ENCODE measurements at regions not wholly inside any gene's neighbourhood (a gene's known extent, or its start where the extent isn't known, plus 50 kb on each side); places are given as distances from the start of the nearest gene placed in this dataset.
A peak's percentile ranks its signal among the peaks of the same experiment; 100 is the strongest.

DNA sequence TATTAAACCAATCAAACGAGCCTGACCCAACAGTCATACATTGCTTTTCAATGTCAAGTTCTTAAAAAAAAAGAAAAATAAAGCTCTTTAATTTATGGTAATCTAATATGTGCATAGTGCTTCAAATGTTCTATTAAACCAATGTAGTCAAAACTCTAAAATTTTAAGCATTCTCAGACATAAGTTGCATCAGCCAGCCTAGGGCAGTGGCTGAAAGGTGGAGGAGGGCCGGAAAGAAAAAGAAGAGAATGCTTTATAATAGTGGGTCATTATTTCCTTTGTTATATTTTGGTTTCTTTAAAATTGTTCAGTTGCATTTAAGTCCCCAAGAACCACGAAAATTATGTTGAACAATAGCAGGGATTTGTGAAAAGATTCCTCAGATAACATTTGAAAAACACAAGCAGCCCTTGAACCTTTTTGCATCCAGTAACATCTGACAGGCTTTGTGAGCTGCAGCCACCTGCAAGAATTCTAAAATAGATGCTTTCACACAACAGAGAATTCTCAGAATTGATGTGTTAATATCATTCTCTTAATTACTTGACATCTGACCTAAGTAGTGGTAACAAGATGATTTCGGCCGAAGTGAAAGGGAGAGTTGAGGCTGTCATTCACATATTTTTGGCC lies 252.1 kb downstream of the CDCA7 start:
- H3K27ac ChIP-seq (replicated peaks): no peak overlapping the region

DNA sequence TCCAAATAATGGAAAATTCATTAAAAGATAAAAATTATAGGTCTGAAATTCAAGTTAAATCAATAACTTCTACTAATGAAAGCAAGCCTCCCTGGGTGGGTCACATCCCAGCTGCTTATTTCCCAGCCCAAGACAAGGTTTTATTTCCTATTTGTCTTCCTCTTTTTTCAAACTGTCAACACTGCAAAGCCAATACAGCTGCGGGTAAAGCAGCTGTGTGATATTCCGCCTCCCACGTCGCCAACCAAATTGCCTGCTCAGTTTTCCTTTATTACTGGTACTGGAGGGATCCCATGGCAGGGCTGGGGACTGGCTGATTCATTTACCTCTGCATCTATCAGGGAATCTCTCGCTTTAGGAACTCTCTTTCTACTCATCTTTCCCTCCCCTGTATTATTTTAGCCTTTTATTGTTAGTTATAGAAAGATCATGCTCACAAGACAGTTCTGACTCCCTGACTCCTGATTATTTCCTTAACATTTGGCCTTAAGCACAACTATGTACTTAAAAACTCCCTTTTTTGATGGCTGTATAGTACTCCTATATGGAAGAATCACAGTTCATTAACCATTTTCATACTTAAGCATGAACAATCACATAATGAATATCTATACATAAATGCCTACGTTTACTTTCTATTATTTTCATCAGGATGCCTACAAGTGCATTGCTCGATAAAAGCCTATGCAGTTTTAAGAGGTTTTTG lies 253.1 kb downstream of the CDCA7 start:
- Histone ChIP-seq H3K27ac (replicated peaks) (no peak overlapping the region), H3K4me3 (replicated peaks; ENCODE audit: insufficient read depth, low read length) (no peak overlapping the region), H3K27me3 (ENCODE audit: insufficient read depth, poor library complexity, severe bottlenecking) (no peaks in the 10 kb centered on the region)
- DNase-seq (ENCODE audit: low read depth in 1 of 2, low spot score in 1 of 2): peak in 1 of 2 experiments; percentile 33
- TF ChIP-seq SPI1 (IDR thresholded peaks at IDR 0.05; ENCODE audit: borderline replicate concordance, low read depth): peak; percentile 94
- no peak for TF ChIP-seq POLR2AphosphoS5 (IDR thresholded peaks at IDR 0.05; ENCODE audit: low read depth)

More for the DNA sequence above, 252.1 kb downstream of the CDCA7 start:
- DNase-seq (ENCODE audit: low read depth in 1 of 2, low spot score in 1 of 2): no peak
- TF ChIP-seq, protein P1, sequence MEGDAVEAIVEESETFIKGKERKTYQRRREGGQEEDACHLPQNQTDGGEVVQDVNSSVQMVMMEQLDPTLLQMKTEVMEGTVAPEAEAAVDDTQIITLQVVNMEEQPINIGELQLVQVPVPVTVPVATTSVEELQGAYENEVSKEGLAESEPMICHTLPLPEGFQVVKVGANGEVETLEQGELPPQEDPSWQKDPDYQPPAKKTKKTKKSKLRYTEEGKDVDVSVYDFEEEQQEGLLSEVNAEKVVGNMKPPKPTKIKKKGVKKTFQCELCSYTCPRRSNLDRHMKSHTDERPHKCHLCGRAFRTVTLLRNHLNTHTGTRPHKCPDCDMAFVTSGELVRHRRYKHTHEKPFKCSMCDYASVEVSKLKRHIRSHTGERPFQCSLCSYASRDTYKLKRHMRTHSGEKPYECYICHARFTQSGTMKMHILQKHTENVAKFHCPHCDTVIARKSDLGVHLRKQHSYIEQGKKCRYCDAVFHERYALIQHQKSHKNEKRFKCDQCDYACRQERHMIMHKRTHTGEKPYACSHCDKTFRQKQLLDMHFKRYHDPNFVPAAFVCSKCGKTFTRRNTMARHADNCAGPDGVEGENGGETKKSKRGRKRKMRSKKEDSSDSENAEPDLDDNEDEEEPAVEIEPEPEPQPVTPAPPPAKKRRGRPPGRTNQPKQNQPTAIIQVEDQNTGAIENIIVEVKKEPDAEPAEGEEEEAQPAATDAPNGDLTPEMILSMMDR (IDR thresholded peaks at IDR 0.05; ENCODE audit: insufficient read depth, low read length): no peak
- TF ChIP-seq POLR2AphosphoS5 (IDR thresholded peaks at IDR 0.05; ENCODE audit: low read depth): no peak
- TF ChIP-seq, protein P2, sequence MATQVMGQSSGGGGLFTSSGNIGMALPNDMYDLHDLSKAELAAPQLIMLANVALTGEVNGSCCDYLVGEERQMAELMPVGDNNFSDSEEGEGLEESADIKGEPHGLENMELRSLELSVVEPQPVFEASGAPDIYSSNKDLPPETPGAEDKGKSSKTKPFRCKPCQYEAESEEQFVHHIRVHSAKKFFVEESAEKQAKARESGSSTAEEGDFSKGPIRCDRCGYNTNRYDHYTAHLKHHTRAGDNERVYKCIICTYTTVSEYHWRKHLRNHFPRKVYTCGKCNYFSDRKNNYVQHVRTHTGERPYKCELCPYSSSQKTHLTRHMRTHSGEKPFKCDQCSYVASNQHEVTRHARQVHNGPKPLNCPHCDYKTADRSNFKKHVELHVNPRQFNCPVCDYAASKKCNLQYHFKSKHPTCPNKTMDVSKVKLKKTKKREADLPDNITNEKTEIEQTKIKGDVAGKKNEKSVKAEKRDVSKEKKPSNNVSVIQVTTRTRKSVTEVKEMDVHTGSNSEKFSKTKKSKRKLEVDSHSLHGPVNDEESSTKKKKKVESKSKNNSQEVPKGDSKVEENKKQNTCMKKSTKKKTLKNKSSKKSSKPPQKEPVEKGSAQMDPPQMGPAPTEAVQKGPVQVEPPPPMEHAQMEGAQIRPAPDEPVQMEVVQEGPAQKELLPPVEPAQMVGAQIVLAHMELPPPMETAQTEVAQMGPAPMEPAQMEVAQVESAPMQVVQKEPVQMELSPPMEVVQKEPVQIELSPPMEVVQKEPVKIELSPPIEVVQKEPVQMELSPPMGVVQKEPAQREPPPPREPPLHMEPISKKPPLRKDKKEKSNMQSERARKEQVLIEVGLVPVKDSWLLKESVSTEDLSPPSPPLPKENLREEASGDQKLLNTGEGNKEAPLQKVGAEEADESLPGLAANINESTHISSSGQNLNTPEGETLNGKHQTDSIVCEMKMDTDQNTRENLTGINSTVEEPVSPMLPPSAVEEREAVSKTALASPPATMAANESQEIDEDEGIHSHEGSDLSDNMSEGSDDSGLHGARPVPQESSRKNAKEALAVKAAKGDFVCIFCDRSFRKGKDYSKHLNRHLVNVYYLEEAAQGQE (IDR thresholded peaks at IDR 0.05; ENCODE audit: insufficient replicate concordance, low read depth): no peak
- no peak for TF ChIP-seq SPI1 (IDR thresholded peaks at IDR 0.05; ENCODE audit: borderline replicate concordance, low read depth)
- TF ChIP-seq GABPA (IDR thresholded peaks at IDR 0.05; ENCODE audit: low read depth): no peak
- Histone ChIP-seq H3K27me3 (ENCODE audit: insufficient read depth, poor library complexity, severe bottlenecking) (no peaks in the 10 kb centered on the region), H3K4me3 (replicated peaks; ENCODE audit: insufficient read depth, low read length) (no peak overlapping the region)

DNA sequence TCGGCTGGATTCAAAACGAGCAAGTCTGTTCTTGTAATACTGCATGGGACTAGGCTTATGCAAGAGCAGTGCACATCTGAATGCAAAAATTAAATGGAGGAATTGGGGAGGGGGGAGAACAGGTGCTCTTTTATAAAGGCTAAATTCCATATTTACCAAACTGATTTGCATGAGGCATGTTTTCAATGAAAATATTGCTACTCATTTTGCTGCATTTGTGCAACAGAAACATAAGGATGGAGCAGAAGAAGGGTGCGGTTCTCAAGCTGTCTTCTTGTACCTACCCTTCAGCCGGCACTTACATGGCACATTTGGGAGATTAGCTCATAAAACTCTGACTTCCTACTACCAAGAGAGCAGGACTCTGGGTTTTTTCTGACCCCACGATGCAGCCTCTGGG lies 256.4 kb downstream of the CDCA7 start:
- no peak for DNase-seq (ENCODE audit: low read depth in 1 of 2, low spot score in 1 of 2)
- no peak for TF ChIP-seq GABPA (IDR thresholded peaks at IDR 0.05; ENCODE audit: low read depth)
- TF ChIP-seq, protein P2 (IDR thresholded peaks at IDR 0.05; ENCODE audit: insufficient replicate concordance, low read depth): no peak
- TF ChIP-seq, protein P1 (IDR thresholded peaks at IDR 0.05; ENCODE audit: insufficient read depth, low read length): no peak
- no peak for TF ChIP-seq SPI1 (IDR thresholded peaks at IDR 0.05; ENCODE audit: borderline replicate concordance, low read depth)
- TF ChIP-seq POLR2AphosphoS5 (IDR thresholded peaks at IDR 0.05; ENCODE audit: low read depth): no peak
- Histone ChIP-seq H3K4me3 (replicated peaks; ENCODE audit: insufficient read depth, low read length) (no peak overlapping the region), H3K27ac (replicated peaks) (no peak overlapping the region), H3K27me3 (ENCODE audit: insufficient read depth, poor library complexity, severe bottlenecking) (no peaks in the 10 kb centered on the region)

DNA sequence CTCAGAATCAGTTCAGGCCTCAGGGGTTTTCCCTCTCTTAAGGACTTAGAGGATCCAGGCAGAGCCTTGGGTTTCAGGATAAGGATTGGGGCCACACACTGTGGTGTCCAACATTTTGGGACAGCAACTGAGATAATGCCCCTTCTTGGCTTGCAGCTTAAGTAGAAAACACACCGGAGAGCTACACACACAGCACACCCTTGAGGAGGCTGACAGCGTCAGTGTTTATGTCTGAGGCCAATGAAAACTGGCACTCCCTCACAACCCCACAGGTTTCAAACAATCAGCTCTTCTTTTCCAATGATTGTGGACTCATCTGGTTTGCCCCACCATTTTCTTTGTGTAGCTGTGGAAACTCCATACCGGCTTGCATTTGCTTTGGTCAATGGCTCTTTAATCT lies 257.7 kb downstream of the CDCA7 start:
- no peak for DNase-seq (ENCODE audit: low read depth in 1 of 2, low spot score in 1 of 2)
- Histone ChIP-seq H3K4me3 (replicated peaks; ENCODE audit: insufficient read depth, low read length) (no peak overlapping the region), H3K27ac (replicated peaks) (no peak overlapping the region), H3K27me3 (ENCODE audit: insufficient read depth, poor library complexity, severe bottlenecking) (no peaks in the 10 kb centered on the region)
- TF ChIP-seq SPI1 (IDR thresholded peaks at IDR 0.05; ENCODE audit: borderline replicate concordance, low read depth): no peak
- TF ChIP-seq, protein P2 (IDR thresholded peaks at IDR 0.05; ENCODE audit: insufficient replicate concordance, low read depth): no peak
- no peak for TF ChIP-seq GABPA (IDR thresholded peaks at IDR 0.05; ENCODE audit: low read depth)
- TF ChIP-seq, protein P1 (IDR thresholded peaks at IDR 0.05; ENCODE audit: insufficient read depth, low read length): no peak
- TF ChIP-seq POLR2AphosphoS5 (IDR thresholded peaks at IDR 0.05; ENCODE audit: low read depth): no peak
